Tibial artery (tissue), 4 donors: ENCODE measurements at regions not wholly inside any gene's neighbourhood (a gene's known extent, or its start where the extent isn't known, plus 50 kb on each side); places are given as distances from the start of the nearest gene placed in this dataset.

Experiments used
- DNase-seq, 2 donors: peaks; one replicate each; pipeline ENCODE4 v3.0.0-alpha.2; 2019
- H3K27ac ChIP-seq, 2 donors: fragments of 200-600 bp; sonication (generic) in 1 of 2; 1 replicate in 1 of 2; 2 replicates in 1 of 2; pipeline ENCODE4 v1.5.1; 2018 to 2019; ENCODE audit warnings: mild to moderate bottlenecking in 1 of 2
- H3K27me3 ChIP-seq, 2 donors: fragments of 200-600 bp; sonication (generic) in 1 of 2; one replicate each; pipeline versions ENCODE4 v1.5.1 to v1.6.0; 2016 to 2019
- H3K36me3 ChIP-seq, 3 donors: fragments of 200-600 bp; sonication (generic) in 2 of 3; one replicate each; pipeline ENCODE4 v1.5.1; 2016 to 2019; ENCODE audit warnings: mild to moderate bottlenecking in 2 of 3
- H3K4me1 ChIP-seq, 4 donors: fragments of 200-600 bp; sonication (generic) in 2 of 4; 1 replicate in 3 of 4; 2 replicates in 1 of 4; pipeline ENCODE4 v1.5.1; 2016 to 2019
- H3K4me3 ChIP-seq, 2 donors: fragments of 200-600 bp; sonication (generic) in 1 of 2; 1 replicate in 1 of 2; 2 replicates in 1 of 2; pipeline ENCODE4 v1.5.1; 2018 to 2019; ENCODE audit warnings: mild to moderate bottlenecking in 2 of 2
- H3K9me3 ChIP-seq, 3 donors: fragments of 200-600 bp; sonication (generic) in 1 of 3; one replicate each; pipeline ENCODE4 v1.5.1; 2016 to 2019
- CTCF ChIP-seq, 2 experiments: fragments of 200-600 bp in 1 of 2; fragments of 450-650 bp in 1 of 2; IDR thresholded peaks; one replicate each; pipeline ENCODE4 v1.5.1; 2017 to 2019; ENCODE audit warnings: antibody characterized with exemption in 2 of 2, mild to moderate bottlenecking in 1 of 2, moderate library complexity in 1 of 2
- intact Hi-C: fragments of 100-400 bp; cut with DNase I; formaldehyde crosslinking; loops from one replicate; pipeline ENCODE4 v1.15.0; 2023; ENCODE audit warnings: low total_unique reads

GRCh38 chr18:51952844-51953243 is 387.2 kb upstream of the DCC start:
- no peaks in the 10 kb centered on the region for H3K27me3 ChIP-seq
- intact Hi-C loops: no loop called here
- no peak overlapping the region for H3K27ac ChIP-seq
- no peaks in the 10 kb centered on the region for H3K9me3 ChIP-seq
- no peaks in the 10 kb centered on the region for H3K4me1 ChIP-seq
- no peak overlapping the region for H3K4me3 ChIP-seq
- no peak for DNase-seq
- no peak for TF ChIP-seq CTCF (IDR thresholded peaks at IDR 0.05)
- H3K36me3 ChIP-seq: no peaks in the 10 kb centered on the region

- TF ChIP-seq CTCF (IDR thresholded peaks at IDR 0.05): no peak
- no peaks in the 10 kb centered on the region for H3K9me3 ChIP-seq
- H3K27ac ChIP-seq: no peak overlapping the region
- no peaks in the 10 kb centered on the region for H3K27me3 ChIP-seq
- H3K4me3 ChIP-seq: no peak overlapping the region
- no peak for DNase-seq
- intact Hi-C loops: no loop called here
- H3K4me1 ChIP-seq: no peaks in the 10 kb centered on the region
- H3K36me3 ChIP-seq: no peaks in the 10 kb centered on the region
Measured at GRCh38 chr18:51953521-51953920, 386.5 kb upstream of the DCC start.

GRCh38 chr18:51955136-51955535 is 384.9 kb upstream of the DCC start:
- Histone ChIP-seq H3K27me3 (no peaks in the 10 kb centered on the region), H3K4me1 (no peaks in the 10 kb centered on the region), H3K4me3 (no peak overlapping the region), H3K36me3 (no peaks in the 10 kb centered on the region), H3K27ac (no peak overlapping the region), H3K9me3 (no peaks in the 10 kb centered on the region)
- TF ChIP-seq CTCF (IDR thresholded peaks at IDR 0.05): no peak
- DNase-seq: no peak
- intact Hi-C loops: no loop called here

GRCh38 chr18:51957001-51957400 is 383.0 kb upstream of the DCC start:
- TF ChIP-seq CTCF (IDR thresholded peaks at IDR 0.05): no peak
- no peaks in the 10 kb centered on the region for H3K27me3 ChIP-seq
- H3K4me1 ChIP-seq: no peaks in the 10 kb centered on the region
- H3K9me3 ChIP-seq: no peaks in the 10 kb centered on the region
- H3K27ac ChIP-seq: no peak overlapping the region
- H3K4me3 ChIP-seq: no peak overlapping the region
- H3K36me3 ChIP-seq: no peaks in the 10 kb centered on the region
- no peak for DNase-seq
- intact Hi-C loops: no loop called here

- no peaks in the 10 kb centered on the region for H3K9me3 ChIP-seq
- H3K4me1 ChIP-seq: no peaks in the 10 kb centered on the region
- no peak for TF ChIP-seq CTCF (IDR thresholded peaks at IDR 0.05)
- H3K4me3 ChIP-seq: no peak overlapping the region
- DNase-seq: no peak
- H3K27me3 ChIP-seq: no peaks in the 10 kb centered on the region
- intact Hi-C loops: no loop called here
- H3K27ac ChIP-seq: no peak overlapping the region
- no peaks in the 10 kb centered on the region for H3K36me3 ChIP-seq
Measured at GRCh38 chr18:51980101-51980500, 359.9 kb upstream of the DCC start.

GRCh38 chr18:51988277-51988676 is 351.7 kb upstream of the DCC start:
- no peak for DNase-seq
- H3K27me3 ChIP-seq: no peaks in the 10 kb centered on the region
- TF ChIP-seq CTCF (IDR thresholded peaks at IDR 0.05): no peak
- intact Hi-C loops: no loop called here
- H3K4me1 ChIP-seq: no peaks in the 10 kb centered on the region
- no peaks in the 10 kb centered on the region for H3K36me3 ChIP-seq
- no peaks in the 10 kb centered on the region for H3K9me3 ChIP-seq
- no peak overlapping the region for H3K4me3 ChIP-seq
- no peak overlapping the region for H3K27ac ChIP-seq
